Glomerular visceral epithelial cell (primary cell): ENCODE measurements at regions not wholly inside any gene's neighbourhood (a gene's known extent, or its start where the extent isn't known, plus 50 kb on each side); places are given as distances from the start of the nearest gene placed in this dataset.

Experiments
- DNase-seq: peaks from one replicate; pipeline ENCODE4 v3.0.0-alpha.2; 2016; ENCODE audit errors: extremely low spot score

DNA sequence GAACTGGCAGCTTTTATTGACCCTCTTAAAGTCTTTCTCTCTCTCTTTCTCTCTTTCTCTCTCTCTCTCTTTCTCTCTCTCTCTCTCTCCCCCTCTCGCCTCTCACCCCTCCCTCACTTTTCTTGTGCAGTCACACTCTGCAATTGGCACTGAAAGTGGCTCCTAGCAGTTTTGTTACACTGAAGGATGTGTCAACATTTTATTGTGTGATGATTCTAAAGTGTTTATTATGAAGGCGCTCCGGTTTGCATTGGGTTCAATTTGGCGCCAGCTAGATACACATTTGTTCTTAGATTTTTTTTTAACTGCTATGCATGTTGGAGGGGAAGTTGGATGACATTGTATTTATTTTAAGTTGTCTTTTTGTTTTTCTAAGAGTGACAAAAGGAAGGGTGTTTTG is 64.0 kb upstream of the CHRM3 start:
- DNase-seq, result no peak

DNA sequence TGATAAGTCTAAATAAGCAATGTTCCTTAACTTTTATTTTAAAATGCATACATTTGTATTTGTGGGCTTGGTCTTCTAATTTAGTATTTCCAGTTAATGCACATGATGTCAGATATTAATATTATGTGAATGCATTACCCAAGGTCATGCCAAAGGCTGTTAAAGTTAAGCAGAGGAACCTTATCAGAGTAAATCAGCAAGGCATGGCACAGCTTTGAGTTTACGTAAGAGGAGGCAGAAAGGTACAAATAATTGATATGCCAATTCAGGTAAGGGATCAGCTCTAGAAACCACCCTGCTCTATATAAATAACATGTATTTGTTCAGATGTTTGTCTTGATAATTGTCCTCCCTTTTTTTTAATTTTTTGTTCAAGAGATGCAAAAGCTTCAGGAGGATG is 64.5 kb upstream of the CHRM3 start:
- no peak for DNase-seq

DNA sequence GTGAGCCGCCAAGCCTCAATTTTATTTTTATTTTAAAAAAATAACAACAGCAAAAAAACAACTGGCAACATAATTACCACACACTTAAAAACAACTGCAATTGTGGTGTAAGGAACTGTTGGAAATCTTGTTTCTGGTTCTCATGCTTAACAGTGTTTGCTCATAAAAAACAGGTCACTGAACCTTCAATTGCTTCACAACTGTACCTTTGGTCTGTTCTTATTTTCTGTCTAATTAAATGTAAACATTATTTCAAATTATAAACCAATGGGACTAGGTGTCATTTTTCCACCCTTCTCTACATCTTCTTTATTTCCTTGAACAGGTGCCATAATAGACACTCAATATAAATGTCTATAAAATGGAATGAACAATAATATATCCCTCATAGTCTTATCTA is 68.4 kb upstream of the CHRM3 start:
- DNase-seq, result no peak

DNA sequence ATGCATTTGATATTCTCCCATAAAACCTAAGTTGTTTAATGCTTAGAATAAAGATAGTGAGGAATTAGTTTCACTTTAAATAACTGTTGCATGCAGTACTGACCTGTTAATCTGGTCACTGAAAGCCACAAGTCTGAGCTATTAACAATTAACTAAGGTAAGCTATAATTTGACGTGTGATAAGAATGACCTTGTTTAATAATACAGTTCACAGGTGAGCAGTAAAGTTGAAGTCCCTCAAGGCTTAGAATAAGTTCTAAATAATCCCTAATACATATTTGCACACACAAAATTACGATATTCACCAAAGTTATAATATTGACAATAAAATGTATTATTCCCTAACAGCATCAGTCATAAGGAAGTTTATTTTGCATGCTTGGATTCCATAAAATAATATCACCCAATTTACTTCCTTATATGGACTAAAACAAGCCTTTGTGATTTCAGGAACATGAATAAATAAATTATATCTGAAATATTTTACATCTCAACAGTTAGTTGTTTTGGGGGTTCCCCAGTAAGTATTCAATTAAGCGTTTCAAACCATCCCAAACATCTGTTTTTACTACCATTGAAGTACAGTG is 70.6 kb upstream of the CHRM3 start:
- no peak for DNase-seq

DNA sequence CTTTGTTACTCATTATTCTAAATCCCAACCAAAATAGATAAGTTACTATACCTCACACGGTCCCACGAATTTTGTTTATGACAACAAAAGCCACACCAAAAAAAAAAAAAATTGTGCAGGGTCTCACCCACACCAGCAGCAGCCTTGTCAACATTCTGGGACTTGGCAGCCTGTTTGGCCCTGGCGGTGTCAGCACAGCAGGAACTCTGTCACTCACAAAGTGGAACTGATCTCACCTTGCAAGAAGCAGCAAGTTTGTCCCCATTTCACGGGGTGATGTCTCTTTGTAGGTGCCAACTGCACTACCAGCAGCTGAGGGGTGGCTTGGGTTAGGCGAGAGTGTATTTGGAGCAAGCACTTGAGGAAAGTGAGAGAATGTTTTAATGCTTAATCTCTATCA is 75.0 kb upstream of the CHRM3 start:
- DNase-seq, result no peak

DNA sequence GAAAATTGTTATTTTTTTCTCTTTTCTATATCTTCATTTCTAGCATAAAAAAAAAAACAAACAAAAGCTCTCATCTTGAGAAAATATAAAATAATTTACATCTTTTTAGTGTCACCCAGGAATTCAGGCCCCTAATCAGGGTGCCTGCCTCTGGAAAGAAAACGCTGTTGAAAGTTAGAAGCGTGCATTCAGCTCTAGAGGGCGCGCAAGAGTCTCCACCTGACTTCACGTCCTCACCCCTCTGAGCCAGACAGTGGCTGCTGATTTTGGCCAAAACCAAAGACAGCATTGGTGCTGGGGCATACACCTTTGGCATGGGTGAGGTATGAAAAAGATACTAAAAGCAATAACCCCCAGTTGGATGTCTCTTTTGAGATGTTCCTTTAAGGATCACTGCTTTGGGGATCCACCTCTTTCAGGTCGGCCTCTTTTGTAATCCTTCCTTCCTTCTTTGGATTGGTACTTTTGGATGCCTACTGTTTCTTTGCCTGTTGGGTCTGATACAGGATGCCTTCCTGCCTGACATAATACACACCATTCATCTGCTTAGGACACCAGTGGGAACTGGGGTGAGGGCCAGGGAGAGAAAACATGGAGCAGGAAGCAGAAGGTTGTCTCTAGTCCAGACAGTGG is 77.6 kb upstream of the CHRM3 start:
- DNase-seq, result no peak

DNA sequence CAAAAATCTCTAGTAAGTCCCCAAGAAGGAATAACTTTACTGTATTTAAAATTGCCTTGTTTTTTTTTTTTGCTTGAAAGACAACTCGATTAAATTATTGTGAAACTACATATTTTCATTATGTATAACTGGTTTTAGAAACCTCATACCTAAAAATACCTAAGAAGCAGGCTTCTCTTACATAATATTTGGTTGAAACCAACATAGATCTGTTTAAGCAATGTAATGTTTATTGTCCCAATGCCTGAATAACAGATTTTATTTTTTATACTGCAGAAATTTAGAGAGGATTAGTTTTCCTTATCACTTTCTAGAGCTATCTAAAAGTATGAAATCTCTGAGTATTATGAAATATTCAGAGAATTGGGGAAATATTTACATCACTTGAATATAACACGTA is 78.5 kb upstream of the CHRM3 start:
- no peak for DNase-seq

DNA sequence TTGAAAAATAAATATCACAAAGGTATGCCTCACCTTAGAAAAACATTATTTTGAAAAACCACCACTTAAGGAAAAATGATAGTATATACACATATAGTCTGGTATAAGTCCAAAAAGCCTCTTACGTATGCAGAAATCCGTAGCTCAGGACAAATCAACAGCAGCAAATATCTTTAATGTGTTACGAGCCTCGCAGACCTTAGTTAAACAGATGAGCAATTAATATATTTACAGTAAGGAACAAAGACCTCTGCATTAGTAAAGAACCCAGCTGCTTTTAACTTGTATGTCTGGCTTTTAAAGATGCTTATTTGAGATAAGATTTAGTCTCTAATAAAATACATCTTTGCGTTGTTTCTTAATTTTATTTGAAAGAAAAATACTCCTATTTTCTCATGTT is 79.9 kb upstream of the CHRM3 start:
- DNase-seq, result no peak

DNA sequence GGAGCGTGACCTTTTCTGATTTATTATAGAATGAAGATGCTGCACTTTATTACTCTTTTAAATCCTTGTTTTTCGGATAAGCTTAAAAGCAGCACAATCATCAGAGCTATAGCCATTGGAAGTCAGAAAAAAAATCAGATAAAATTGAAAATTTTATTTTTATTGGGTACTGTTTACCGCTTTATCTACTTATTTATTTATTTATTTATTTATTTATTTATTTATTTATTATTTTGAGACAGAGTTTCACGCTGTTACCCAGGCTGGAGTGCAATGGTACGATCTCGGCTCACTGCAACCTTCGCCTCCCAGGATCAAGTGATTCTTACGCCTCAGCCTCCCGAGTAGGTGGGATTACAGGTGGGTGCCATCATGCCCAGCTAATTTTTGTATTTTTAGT is 83.1 kb upstream of the CHRM3 start:
- no peak for DNase-seq

DNA sequence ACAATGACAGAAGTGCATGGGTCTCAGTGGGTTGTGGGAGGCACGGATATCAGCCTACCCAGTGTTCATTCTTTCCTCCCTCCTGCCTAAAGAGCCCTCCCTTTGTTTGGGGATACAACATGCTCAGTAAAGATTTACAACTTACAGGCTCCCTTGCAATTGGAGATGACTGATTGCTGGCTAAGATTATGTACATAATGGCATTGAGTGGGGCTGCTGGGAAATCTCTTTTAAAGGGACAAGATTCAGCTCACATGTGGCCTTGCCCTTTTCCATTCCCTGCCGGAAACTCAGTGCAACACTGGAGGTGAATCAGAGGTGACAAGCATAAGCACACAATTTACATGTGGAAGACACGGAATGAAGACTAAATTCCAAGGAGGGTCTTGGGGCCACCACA is 83.7 kb upstream of the CHRM3 start:
- DNase-seq, result no peak

DNA sequence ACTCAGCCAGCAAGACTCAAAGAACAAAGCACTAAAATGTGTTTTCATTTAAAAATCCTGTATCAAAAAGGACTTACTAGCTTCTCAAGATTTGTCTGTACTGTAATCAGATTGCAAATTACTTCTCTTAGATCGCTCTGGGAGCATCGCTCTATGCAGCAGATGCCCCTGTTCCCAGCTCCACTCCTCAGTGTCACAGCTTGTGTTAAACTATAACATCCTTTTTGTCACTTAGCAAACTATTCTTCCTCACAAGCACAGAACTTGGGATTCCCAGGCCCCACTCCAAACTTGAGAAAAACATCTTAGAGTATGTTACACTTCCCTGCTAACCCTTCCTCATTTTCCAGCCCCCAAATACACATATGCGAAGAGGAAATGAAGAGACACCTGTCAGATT is 85.1 kb upstream of the CHRM3 start:
- DNase-seq, result no peak

DNA sequence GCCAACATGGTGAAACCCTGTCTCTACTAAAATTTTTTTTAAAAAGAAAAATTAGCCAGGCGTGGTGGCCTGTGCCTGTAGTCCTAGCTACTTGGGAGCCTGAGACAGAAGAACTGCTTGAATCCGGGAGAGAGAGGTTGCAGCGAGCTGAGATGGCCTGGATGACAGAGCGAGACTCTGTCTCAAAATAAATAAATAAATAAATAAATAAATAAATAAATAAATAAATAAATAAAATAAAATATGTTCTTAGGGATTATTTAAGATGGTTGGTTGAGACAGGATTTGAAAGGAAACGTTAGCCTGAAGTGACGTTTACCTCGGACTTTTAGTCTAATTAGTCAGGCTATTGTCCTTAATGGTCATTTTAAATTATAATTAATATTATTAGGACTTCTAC is 88.5 kb upstream of the CHRM3 start:
- no peak for DNase-seq

DNA sequence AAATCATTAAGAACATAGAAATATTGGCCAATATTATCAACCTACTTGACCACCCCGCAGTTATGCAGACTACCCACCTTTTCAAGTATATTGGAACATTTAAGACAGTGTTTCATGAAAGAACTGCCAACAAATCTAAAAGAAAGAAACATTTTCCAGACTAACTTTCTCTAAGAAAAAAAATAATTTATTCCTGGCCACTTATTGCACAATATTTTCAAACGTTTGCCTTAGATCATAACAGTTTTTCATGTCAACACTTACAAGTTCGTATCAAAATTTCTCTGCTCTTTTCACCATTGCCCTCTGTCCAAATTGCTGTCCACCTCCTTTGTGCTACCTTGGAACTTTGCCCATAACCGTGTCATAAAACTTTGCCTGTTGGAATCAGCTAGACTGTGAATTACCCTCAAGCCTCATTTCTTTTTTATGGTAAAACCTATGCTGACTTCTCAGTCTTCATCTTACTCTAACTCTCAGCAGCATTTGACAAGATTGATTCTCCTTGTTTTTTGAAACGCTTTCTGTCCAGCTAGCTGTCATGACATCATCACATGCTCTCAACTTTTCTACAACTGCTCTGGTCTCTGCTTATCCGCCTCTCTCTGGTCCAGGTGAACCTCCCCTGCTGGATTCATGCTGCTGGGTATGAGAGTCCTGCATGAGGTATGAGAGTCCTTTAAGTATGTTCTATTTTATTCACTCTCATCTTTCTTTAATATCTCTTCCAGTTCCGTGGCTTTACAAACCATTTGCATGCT is 92.8 kb upstream of the CHRM3 start:
- DNase-seq, result no peak

DNA sequence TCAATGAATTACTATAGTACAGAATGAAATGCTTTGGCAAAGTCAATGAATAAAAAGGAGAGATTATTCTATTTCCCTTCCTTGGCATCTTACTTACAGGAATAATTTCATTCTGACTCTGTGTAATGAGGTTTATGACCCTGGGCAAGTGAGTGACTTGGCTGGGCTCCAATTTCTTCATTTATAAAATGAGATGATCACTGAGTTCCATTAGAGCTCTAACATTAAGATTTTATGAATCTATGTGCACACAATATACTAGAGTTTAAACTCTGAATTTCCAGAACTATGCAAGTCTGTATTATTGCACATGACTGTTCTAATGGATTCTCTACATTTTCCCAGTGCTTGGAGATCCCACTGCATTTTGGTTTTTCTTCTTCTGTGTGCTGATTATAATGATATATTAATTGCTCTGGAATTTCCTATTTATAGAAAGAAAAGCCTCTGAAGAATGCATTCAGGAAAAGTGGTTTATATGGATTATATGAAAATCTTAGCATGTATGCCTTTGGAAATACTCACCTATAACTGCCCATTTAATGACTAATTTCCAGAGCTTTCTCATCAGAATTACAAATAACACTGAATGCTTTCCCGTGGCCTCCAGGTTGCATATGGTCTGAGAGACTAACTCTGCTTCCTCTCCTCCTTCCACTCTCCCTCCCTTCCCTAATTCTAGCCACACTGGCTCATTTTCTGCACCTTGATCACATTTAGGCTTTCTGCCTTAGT is 97.4 kb upstream of the CHRM3 start:
- DNase-seq, result no peak

DNA sequence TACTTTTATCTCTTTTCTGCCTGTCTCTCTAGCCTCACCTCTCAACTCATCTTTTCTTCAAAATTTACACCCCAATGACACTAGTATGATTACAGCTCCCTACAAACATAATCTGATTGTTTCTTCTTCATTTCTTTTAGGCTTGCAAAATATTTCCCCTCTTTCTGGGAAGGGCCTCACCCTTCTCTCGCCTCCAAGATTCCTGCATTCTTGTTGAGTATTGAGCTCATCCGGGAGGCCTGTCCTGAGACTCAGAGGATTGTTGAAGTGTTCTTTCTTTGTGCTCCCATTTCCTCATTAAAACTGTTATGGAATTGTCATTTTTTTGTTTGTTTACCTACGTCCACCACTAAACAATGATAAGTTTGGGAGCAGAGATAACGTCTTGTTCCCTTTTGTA is 99.1 kb upstream of the CHRM3 start:
- DNase-seq, result no peak

DNA sequence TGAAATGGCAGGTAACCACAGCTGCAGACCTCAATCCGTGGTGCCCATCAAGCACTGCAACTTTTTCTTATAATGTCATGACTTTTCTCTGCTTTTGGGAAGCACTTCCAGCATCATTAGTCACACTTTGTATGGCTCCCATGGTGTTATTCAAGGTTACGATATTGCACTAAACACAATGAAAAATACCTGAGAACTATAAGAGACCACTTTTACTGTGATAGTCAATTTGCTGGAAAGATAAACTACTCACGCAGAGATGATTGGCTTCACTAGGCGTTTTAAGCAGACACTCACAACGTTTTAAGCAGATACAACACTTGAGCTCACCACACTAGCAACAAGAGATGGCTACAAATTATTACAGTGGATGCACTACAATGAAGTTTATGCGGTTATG is 103.2 kb upstream of the CHRM3 start:
- no peak for DNase-seq

DNA sequence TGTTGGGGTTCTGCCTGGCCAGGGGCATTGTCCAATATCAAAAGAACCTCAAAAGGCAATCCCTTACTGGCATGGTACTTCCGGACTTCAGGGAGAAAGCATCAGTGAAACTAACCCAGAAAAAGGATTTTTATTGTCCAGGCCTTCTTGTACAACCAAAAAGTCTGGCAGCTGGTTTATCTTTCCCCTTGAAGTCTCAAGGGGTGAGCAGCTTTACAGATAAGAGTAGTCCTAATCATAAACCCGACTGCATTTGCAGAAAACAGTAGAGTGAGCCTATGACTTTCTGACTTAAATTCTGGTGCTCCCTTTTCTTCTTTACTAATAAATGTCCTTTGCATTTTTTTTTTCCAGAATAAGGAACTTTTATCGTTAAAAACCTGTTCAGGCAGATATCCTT is 104.0 kb upstream of the CHRM3 start:
- DNase-seq, result no peak

DNA sequence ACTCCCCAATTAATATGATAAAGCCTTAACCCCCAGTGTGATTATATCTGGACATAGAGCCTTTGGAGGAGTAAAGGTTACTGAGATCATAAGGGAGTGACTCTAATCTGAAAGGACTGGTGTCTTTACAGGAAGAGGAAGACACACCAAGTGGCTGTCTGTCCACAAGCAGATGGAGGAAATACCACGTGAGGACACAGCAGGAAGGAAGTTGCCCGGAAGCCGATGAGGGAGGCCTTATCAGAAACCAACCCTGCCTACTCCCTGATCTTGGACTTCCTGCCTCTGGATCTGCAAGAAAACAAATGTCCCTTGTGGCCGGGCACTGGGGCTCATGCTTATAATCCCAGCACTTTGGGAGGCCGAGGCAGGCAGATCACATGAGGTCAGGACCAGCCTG is 110.3 kb upstream of the CHRM3 start:
- DNase-seq, result no peak

DNA sequence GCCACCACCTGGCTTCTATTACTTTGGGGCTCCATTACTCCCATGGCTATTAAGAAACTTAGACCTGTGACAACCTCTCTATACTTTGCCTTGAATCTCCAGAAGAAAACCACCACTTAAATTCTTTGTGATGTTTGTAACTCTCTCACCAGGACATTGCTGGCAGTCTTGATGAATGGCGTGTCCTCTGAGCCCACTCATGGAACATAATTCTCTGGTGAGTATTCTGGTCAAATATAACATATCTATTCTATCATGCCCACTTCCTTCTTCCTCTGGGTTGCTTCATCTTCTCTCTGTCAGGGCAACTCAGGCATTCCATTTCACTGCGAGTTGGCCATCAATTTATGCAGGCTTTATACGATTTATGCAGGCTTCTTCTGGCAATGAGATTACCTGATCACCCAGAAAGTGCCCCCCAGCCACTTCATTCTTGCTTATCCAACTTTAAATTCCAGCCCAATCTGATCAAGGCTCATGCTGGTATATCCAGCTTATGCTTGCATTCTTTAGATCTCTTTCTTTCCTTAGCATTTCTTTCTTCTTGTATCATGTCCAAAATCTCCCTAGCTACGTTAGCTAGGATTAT is 112.0 kb upstream of the CHRM3 start:
- DNase-seq, result no peak

DNA sequence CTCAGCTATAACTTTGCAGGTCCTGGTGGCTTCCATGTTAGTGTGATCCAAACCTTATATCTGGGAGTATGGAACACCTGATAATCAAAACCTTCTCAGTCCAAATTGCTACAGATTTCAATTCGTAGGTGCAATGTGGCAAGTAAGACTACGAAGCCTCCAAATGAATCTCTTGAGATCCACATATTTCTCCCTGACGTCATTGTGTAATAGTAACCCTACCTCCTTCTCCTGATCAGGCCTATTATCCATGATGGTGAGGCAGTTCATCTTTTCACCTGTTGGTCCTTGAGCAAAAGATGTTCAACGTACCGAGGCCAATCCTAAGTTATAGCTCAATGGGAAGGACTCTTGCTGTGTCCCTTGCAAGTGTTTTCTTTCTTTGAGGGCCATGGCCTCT is 115.9 kb upstream of the CHRM3 start:
- DNase-seq, result no peak

DNA sequence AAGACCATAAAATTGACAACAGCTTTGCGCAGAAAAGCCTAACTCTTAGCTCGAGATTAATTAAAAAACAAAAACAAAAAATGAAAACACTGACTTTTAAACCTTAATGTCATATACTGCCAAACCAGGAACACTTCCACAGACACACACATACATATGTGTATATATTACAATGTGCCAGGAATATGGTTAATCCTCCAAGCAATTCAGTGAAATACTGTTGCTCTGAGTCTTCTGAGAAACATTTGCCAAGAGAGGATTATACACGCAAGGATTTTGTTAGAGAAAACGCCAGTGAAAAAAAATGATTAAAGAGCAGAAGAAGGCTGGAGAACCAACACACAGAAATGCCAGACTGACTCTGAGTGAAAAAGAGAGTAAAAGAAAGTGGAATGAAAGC is 116.7 kb upstream of the CHRM3 start:
- no peak for DNase-seq

DNA sequence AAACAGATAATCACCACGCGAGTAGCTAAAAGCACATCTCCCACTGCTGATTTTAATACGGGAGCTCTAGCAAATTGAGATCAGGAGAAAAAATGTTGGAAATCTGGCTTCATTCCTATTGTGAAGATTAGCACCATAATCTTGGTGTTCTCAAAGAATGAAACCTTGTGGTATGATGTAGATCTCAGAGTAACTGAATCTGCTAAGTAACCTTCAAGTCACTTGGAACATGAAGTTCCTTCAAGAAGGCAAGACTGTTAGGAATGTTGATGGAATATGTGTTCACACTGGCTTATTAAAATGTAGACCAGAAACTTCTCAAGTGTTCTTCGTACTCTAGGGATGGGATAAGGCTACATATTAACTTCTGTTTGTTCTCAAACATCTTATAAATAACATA is 117.4 kb upstream of the CHRM3 start:
- no peak for DNase-seq

DNA sequence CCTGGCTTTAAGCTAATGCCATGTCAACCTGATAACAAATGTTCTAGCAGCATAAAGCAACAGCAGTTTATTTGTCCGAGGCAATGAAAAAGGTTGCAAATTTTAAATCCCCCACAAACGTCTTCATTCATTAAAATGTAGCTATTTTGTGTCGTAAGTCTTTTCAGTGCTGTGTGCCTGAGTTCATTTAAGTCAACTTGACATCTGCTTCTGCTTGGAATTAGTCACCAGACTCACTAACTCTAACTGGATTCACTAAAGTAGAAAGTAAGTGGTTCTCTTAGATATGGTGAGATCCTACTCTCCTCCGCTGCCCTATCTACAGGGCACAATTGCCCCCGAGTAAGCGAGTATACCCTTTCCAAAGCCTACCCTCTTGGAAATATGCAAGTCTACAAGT is 118.4 kb upstream of the CHRM3 start:
- no peak for DNase-seq
